ENCODE measurements at regions not wholly inside any gene's neighbourhood (a gene's known extent, or its start where the extent isn't known, plus 50 kb on each side); places are given as distances from the start of the nearest gene placed in this dataset.

DNA sequence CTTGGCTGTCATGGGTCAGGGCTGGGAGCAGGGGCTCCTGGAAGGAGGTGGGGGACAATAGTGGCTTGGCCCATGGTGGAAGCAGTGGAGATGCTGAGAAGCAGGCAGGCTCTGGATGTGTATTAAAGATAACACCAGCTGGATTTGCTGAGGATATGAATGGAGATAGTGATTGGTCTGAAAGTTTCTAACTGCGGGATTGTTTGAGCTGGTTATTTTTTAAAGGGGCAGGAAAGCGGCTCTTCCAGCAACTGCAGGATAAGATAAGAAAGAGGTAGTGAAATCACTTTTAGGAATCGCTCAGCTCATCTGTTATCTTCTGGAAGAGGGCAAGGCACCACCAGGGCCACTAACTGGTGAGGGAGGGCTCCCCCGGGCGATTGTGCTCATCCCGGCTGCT, 125.5 kb downstream of the TENT4A start:
- Histone ChIP-seq H3K4me2 (replicated peaks; ENCODE audit: low read depth, low read length, poor library complexity, severe bottlenecking) (no peak overlapping the region), H2AFZ (ENCODE audit: insufficient read depth, low read depth, low read length, poor library complexity, severe bottlenecking) (no peak overlapping the region), H3K9me3 (ENCODE audit: control extremely low read depth in 1 of 3, control insufficient read depth in 2 of 3, insufficient read depth in 1 of 3, low read length in 2 of 3) (peaks cover 0 to 11% (median 5%) of the 10 kb centered on the region in 3 donors), H3K79me2 (ENCODE audit: control insufficient read depth, insufficient read depth, low read length) (no peaks in the 10 kb centered on the region), H3K4me1 (ENCODE audit: control insufficient read depth in 2 of 2, insufficient read depth in 2 of 2, low read length in 2 of 2) (no peaks in the 10 kb centered on the region), H3K36me3 (replicated peaks in 1 of 2; ENCODE audit: control extremely low read depth in 1 of 2, control insufficient read depth in 1 of 2, extremely low read depth in 1 of 2, insufficient read depth in 2 of 2, low read length in 1 of 2) (no peaks in the 10 kb centered on the region), H3K9ac (ENCODE audit: low read length) (no peak overlapping the region), H3K27me3 (replicated peaks in 1 of 4; ENCODE audit: control extremely low read depth in 1 of 4, control insufficient read depth in 3 of 4, insufficient read depth in 4 of 4, low read length in 3 of 4) (no peaks in the 10 kb centered on the region), H3K27ac (ENCODE audit: low read length in 2 of 2) (no peak overlapping the region), H4K20me1 (ENCODE audit: control insufficient read depth, insufficient read depth, low read length, poor library complexity, severe bottlenecking) (no peaks in the 10 kb centered on the region), H3K4me3 (ENCODE audit: control extremely low read depth in 1 of 5, extremely low read depth in 1 of 5, insufficient read depth in 1 of 5, low read depth in 2 of 5, low read length in 4 of 5) (no peak overlapping the region)
- intact Hi-C loops (cut with micrococcal nuclease), result no loop called here
- no peak for DNase-seq
- TF ChIP-seq EZH2 (IDR thresholded peaks at IDR 0.05; ENCODE audit: borderline replicate concordance, insufficient read depth, low read depth, low read length, poor library complexity, severe bottlenecking), result no peak
- TF ChIP-seq, protein P1, sequence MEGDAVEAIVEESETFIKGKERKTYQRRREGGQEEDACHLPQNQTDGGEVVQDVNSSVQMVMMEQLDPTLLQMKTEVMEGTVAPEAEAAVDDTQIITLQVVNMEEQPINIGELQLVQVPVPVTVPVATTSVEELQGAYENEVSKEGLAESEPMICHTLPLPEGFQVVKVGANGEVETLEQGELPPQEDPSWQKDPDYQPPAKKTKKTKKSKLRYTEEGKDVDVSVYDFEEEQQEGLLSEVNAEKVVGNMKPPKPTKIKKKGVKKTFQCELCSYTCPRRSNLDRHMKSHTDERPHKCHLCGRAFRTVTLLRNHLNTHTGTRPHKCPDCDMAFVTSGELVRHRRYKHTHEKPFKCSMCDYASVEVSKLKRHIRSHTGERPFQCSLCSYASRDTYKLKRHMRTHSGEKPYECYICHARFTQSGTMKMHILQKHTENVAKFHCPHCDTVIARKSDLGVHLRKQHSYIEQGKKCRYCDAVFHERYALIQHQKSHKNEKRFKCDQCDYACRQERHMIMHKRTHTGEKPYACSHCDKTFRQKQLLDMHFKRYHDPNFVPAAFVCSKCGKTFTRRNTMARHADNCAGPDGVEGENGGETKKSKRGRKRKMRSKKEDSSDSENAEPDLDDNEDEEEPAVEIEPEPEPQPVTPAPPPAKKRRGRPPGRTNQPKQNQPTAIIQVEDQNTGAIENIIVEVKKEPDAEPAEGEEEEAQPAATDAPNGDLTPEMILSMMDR (IDR thresholded peaks at IDR 0.05), result no peak
- no peak overlapping the region for H3K27ac Mint-ChIP-seq
- ChIA-PET POLR2A (no interaction called here), CTCF (no interaction called here)
- H3K4me1 Mint-ChIP-seq, result no peaks in the 10 kb centered on the region
- 40% methylated on average over 6 of the region's 6 CpGs for WGBS (ENCODE audit: insufficient coverage)
- no peak for ATAC-seq (ENCODE audit: low read depth)
- H3K9me3 Mint-ChIP-seq (ENCODE audit: insufficient read depth), result no peaks in the 10 kb centered on the region
- peaks cover 17% of the 10 kb centered on the region for H3K27me3 Mint-ChIP-seq
- H3K4me3 Mint-ChIP-seq, result no peak overlapping the region

DNA sequence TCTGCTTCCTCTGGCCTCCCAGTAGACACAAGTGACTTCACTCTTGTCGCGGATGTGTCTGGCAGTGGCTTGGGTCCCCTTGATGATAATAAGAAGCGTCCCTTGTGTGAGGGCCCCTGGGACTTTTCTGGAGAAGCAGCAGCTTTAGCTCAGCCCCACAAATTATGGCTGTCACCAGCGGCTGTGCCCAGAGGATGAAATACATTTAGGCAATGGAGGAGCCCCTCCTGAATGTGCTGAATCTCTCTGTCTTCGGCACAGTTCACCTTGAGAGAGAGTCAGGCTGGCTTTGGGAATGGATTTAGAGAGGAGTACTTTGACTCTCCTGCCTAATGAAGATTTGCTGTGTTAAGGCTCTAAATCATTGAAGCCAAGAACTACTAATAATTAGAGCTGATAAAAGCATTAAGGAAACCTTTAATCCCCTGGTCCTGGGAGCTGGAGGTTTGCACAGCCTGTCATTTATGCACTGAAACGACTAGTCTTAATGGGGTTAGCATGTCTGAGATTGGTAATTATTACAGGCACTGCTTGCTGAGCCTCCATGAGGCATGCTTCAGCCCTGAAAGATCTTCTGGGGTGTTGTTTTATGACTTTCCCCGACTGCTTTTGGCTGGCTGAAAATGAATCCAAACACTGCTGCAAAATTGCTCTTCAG, 127.0 kb downstream of the TENT4A start:
- no peaks in the 10 kb centered on the region for H3K9me3 Mint-ChIP-seq (ENCODE audit: insufficient read depth)
- 61% methylated on average over 7 of the region's 7 CpGs for WGBS (ENCODE audit: insufficient coverage)
- H3K27ac Mint-ChIP-seq, result no peak overlapping the region
- Histone ChIP-seq H3K4me3 (ENCODE audit: control extremely low read depth in 1 of 5, extremely low read depth in 1 of 5, insufficient read depth in 1 of 5, low read depth in 2 of 5, low read length in 4 of 5) (no peak overlapping the region), H3K36me3 (replicated peaks in 1 of 2; ENCODE audit: control extremely low read depth in 1 of 2, control insufficient read depth in 1 of 2, extremely low read depth in 1 of 2, insufficient read depth in 2 of 2, low read length in 1 of 2) (no peaks in the 10 kb centered on the region), H3K79me2 (ENCODE audit: control insufficient read depth, insufficient read depth, low read length) (no peaks in the 10 kb centered on the region), H3K27ac (ENCODE audit: low read length in 2 of 2) (no peak overlapping the region), H3K4me2 (replicated peaks; ENCODE audit: low read depth, low read length, poor library complexity, severe bottlenecking) (no peak overlapping the region), H2AFZ (ENCODE audit: insufficient read depth, low read depth, low read length, poor library complexity, severe bottlenecking) (no peak overlapping the region), H3K9ac (ENCODE audit: low read length) (no peak overlapping the region), H3K27me3 (replicated peaks in 1 of 4; ENCODE audit: control extremely low read depth in 1 of 4, control insufficient read depth in 3 of 4, insufficient read depth in 4 of 4, low read length in 3 of 4) (no peaks in the 10 kb centered on the region), H4K20me1 (ENCODE audit: control insufficient read depth, insufficient read depth, low read length, poor library complexity, severe bottlenecking) (no peaks in the 10 kb centered on the region), H3K9me3 (ENCODE audit: control extremely low read depth in 1 of 3, control insufficient read depth in 2 of 3, insufficient read depth in 1 of 3, low read length in 2 of 3) (peaks cover 0 to 11% (median 5%) of the 10 kb centered on the region in 3 donors), H3K4me1 (ENCODE audit: control insufficient read depth in 2 of 2, insufficient read depth in 2 of 2, low read length in 2 of 2) (no peaks in the 10 kb centered on the region)
- ChIA-PET CTCF (no interaction called here), POLR2A (no interaction called here)
- intact Hi-C loops (cut with micrococcal nuclease), result no loop called here
- H3K27me3 Mint-ChIP-seq, result peaks cover 20% of the 10 kb centered on the region
- no peaks in the 10 kb centered on the region for H3K4me1 Mint-ChIP-seq
- TF ChIP-seq, protein P1 (IDR thresholded peaks at IDR 0.05), result no peak
- no peak for TF ChIP-seq EZH2 (IDR thresholded peaks at IDR 0.05; ENCODE audit: borderline replicate concordance, insufficient read depth, low read depth, low read length, poor library complexity, severe bottlenecking)
- H3K4me3 Mint-ChIP-seq, result no peak overlapping the region
- DNase-seq (no peak), ATAC-seq (ENCODE audit: low read depth) (no peak)
